C4-2B (cell line): ENCODE measurements at regions not wholly inside any gene's neighbourhood (a gene's known extent, or its start where the extent isn't known, plus 50 kb on each side); places are given as distances from the start of the nearest gene placed in this dataset.

Experiments used
- H3K27ac ChIP-seq: fragments of 450-650 bp; 2 replicates; pipeline ENCODE4 v1.5.1; 2017
- CTCF ChIP-seq: fragments of 450-650 bp; conservative IDR thresholded peaks from 2 replicates; pipeline ENCODE4 v1.5.1; 2017; ENCODE audit warnings: mild to moderate bottlenecking
- ZFX ChIP-seq: fragments of 450-650 bp; IDR thresholded peaks from 2 replicates; pipeline ENCODE4 v1.6.1; 2017

GRCh38 chrX:68992821-68993397, 164.1 kb downstream of the EFNB1 start:
- no peak for TF ChIP-seq CTCF
- no peak for TF ChIP-seq ZFX
- H3K27ac ChIP-seq: no peak overlapping the region

GRCh38 chrX:68991691-68992345, 163.0 kb downstream of the EFNB1 start:
- TF ChIP-seq ZFX (no peak), CTCF (no peak)

GRCh38 chrX:68990948-68991347, 162.1 kb downstream of the EFNB1 start:
- no peak for TF ChIP-seq CTCF
- no peak for TF ChIP-seq ZFX
- H3K27ac ChIP-seq: no peak overlapping the region

More at GRCh38 chrX:68991691-68992345, 163.0 kb downstream of the EFNB1 start:
- no peak overlapping the region for H3K27ac ChIP-seq

- H3K27ac ChIP-seq: no peak overlapping the region
- TF ChIP-seq ZFX (no peak), CTCF (no peak)
These were observed 161.2 kb downstream of the EFNB1 start for GRCh38 chrX:68989865-68990606.

- TF ChIP-seq CTCF: no peak
- TF ChIP-seq ZFX: no peak
- H3K27ac ChIP-seq: no peak overlapping the region
These were observed 160.6 kb downstream of the EFNB1 start for GRCh38 chrX:68989456-68989855.

- no peak for TF ChIP-seq CTCF
- TF ChIP-seq ZFX: no peak
- no peak overlapping the region for H3K27ac ChIP-seq
These were observed 160.0 kb downstream of the EFNB1 start for GRCh38 chrX:68988865-68989264.

- no peak for TF ChIP-seq ZFX
- no peak for TF ChIP-seq CTCF
- H3K27ac ChIP-seq: no peak overlapping the region
These were observed 156.4 kb downstream of the EFNB1 start for GRCh38 chrX:68985135-68985755.
